ENCODE measurements at regions not wholly inside any gene's neighbourhood (a gene's known extent, or its start where the extent isn't known, plus 50 kb on each side); places are given as distances from the start of the nearest gene placed in this dataset.

DNA sequence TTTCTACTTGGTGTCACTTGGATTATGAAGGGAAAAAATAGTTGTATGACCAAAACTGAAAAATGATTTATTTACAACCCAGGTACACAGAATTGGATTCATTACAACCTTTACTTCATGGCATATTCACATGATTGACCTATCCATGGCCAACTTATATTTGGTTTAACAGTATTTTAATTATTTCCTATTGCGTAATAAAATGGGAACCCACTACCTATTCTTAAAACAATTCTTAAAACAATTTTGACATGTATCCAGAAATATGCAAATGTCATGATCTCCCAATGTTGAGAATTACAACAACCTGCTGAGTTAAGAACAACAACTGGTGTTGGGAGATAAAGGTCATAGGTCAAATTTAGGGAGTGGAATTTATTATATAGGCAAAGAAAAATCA lies 54.8 kb upstream of the DDX53 start:
- TF ChIP-seq CTCF (IDR thresholded peaks at IDR 0.05; ENCODE audit: low read depth, low read length, missing control alignments), result no peak
- no peak for DNase-seq (ENCODE audit: low read depth)
- H3K4me3 ChIP-seq (ENCODE audit: low read depth, low read length), result no peak overlapping the region
